ENCODE measurements at regions not wholly inside any gene's neighbourhood (a gene's known extent, or its start where the extent isn't known, plus 50 kb on each side); places are given as distances from the start of the nearest gene placed in this dataset.

DNA sequence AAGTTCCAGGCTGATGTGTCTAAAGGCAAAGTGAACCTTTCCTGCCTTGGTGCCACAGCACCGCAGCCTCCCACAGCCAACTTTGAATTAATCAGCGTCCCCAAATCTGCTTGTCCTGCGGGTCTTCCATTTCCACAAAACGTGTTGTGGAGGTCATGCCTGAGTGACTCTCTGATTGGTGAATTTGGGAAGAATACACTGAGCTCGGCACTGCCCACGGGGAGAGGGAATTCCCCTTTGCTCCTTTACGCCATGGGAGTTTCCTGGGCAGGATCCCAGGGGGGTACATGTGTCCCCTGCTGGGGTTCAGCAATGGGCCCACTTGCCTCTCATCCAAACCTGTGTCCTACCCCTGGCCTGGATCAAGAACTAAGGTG lies 90.4 kb downstream of the LHX2 start:
- TF ChIP-seq, protein P1, sequence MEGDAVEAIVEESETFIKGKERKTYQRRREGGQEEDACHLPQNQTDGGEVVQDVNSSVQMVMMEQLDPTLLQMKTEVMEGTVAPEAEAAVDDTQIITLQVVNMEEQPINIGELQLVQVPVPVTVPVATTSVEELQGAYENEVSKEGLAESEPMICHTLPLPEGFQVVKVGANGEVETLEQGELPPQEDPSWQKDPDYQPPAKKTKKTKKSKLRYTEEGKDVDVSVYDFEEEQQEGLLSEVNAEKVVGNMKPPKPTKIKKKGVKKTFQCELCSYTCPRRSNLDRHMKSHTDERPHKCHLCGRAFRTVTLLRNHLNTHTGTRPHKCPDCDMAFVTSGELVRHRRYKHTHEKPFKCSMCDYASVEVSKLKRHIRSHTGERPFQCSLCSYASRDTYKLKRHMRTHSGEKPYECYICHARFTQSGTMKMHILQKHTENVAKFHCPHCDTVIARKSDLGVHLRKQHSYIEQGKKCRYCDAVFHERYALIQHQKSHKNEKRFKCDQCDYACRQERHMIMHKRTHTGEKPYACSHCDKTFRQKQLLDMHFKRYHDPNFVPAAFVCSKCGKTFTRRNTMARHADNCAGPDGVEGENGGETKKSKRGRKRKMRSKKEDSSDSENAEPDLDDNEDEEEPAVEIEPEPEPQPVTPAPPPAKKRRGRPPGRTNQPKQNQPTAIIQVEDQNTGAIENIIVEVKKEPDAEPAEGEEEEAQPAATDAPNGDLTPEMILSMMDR (IDR thresholded peaks at IDR 0.05; ENCODE audit: borderline replicate concordance, extremely low read depth, low read length, poor library complexity, severe bottlenecking): no peak
- TF ChIP-seq EZH2 (IDR thresholded peaks at IDR 0.05; ENCODE audit: borderline replicate concordance, low read depth, low read length, severe bottlenecking): no peak
